Limb (tissue), 2 donors: ENCODE measurements at regions not wholly inside any gene's neighbourhood (a gene's known extent, or its start where the extent isn't known, plus 50 kb on each side); places are given as distances from the start of the nearest gene placed in this dataset.

Source experiments
- DNase-seq, 2 donors: peaks; one replicate each; pipeline ENCODE4 v3.0.0-alpha.2; 2016; ENCODE audit errors: extremely low spot score in 2 of 2

DNA sequence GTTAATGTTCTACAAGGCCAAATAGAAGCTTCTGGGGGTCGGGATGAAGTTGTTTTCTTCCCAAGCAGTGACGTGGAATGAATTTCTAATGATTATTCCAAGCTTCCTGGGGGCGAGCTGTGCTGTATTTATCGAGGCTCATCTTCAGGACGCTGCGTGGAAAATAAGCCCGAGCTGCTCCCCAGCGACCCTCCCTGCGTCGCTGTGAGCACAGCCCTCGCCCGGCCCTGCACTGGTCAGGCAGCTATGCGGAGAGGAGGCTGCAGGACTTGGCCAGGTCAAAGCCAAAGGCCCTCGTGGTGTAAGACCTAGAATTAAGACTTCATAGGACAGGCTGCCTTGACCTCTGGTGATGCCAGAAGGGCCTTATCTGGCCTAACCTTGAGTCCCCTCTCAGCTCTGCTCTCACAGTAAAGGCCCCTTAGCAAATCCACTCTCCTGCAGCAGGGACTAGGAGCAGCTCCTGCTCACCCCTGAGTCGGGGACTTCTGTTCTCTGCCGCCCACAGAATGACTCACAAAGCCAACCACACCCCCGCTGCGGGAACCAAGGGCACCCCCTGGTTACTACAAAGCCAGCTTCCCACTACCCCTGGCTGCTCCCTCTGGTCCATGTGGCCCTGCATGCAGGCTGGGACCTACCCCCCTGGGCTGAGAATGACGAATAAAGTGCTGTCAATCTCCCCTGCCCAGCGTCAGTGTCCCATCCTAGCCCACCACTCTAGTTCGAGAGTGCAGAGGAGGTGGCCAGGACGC, 501.6 kb downstream of the TCERG1L start:
- DNase-seq: peak in 1 of 2 donors; percentile 19

DNA sequence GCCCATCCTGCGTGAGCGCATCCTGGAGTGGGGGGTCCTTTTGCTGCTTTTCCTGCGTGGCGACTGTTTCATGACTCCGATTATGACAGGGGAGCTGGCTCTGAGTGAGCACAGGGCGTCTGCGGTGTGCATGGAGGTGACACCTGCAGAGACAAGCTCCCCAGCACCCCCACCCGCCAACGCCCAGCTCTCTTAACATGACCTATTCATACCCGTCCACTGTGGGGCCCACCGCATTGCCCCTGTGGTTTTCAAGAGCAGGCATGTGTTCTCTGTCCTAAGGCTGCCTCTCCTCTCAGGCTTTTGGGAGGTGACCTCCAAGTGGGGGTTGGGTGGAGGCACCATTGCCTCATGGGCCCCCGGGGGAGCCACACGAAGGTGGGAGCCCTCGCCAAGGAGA, 500.7 kb downstream of the TCERG1L start:
- peak in 1 of 2 donors; percentile 11 for DNase-seq

DNA sequence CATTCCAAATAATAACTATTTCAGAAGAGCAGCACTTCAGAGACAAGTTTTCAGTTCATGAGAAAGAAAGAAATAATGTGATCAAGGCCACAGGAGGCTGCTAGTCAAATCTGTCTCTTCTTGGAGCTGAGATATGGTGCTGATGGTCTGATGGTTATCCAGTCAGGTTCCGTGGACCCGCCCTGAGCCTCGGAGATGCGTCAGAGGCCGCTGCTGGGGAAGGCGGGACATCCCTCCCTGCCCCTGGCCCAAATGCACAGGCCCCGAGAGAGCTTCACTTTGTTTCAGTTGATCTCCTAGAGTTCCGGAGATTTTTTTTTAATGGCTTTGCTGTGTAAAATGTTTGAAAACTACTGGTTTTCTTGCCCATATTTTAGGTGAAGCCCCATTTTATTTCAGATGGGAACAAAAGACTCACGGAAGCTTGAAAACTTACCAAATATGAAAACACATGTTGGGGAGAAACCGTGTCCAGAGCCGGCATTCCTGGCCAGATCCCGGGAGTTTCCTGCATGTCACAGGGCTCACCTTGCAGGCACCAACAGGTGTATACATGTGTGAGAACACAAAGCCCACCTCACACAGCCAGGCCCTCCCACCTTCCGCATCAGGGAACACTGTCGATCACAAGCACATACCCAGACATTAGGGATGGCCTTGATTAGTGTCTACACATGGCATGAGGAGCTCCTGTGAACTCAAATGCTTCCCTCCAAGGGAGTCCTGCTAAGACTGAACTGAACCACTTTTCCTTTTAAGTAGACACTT, 499.0 kb downstream of the TCERG1L start:
- no peak for DNase-seq

DNA sequence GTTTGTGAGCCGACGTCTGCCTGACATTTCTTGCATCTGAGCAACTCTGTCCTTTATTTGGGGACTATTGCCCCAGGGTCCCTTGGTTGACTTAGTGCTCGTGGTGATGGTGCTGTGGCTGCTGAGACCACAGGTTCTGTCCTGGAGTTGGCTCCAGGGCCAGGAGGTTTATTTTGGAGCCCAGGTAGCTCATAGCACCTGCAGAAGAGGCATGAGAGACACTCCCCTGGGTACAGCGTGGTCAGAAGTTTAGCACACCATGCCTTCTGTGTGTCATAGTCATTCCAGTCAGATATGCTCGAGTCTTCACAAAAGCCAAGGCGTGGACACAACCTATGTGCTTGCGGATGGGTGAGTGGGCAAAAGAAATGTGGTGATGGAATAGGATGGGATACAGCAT, 496.9 kb downstream of the TCERG1L start:
- DNase-seq: no peak

DNA sequence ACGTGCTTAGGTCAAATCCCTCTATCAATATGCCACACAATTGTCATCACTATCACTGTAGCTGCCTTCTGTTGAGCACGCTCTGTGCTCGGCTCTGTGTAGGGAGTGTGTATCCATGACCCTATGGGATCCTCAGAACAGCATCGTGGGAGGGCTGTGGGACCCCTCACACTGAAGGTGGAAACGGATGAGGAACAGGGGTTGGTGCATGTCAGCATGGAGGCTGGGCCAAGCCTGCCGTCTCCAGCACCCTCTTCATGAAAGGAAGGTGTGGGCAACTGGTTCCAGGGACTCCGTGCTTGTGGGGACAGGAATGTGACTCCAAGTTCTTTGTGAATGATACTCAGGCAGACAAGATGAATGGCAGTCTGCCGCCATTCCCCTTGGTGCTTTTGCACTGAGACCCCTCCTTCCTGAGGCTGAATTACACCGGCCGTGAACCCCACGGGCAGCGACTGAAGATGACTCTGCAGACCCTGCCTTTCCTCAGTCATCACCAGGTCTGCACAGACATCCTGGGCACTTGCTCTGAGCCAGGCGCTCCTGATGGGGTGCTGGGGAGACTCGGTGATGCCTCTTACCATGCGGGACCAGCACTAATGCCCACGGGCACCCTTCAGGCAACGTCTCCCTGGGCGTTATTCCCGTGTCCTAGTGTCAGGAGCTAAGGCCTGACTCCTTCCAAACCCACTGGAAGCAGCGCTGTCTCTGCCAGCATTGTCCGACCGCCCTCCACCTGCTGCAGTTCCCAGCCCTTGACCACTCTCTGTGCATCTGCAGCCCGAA, 495.2 kb downstream of the TCERG1L start:
- DNase-seq: no peak

DNA sequence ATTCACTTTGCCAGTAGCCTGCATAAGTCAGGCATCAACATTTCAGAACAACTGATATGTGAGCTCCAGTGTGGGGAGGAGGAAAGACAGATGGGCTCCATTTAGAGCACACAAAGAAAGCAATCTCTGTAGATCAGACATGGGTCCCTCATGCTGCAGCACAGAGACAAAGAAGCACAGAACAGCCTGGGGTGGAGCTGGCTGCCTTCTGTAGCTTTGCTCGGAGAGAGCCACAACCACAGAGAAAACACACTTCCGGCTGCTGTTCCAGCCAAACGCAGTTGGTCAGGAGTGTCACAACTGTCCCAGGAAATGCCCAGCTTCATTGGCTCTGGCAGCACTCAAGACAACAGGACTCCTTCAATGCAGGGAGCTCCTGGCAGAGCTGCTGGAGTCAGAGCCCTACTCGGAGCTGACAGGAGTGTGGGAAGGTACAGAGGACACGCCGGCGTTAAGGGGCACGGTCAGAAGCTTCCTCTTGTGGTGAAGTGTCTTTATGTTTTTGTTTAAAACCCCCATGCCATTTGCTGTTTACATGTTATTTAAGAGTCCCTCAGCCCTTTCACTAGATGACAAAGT, 494.4 kb downstream of the TCERG1L start:
- DNase-seq: no peak

DNA sequence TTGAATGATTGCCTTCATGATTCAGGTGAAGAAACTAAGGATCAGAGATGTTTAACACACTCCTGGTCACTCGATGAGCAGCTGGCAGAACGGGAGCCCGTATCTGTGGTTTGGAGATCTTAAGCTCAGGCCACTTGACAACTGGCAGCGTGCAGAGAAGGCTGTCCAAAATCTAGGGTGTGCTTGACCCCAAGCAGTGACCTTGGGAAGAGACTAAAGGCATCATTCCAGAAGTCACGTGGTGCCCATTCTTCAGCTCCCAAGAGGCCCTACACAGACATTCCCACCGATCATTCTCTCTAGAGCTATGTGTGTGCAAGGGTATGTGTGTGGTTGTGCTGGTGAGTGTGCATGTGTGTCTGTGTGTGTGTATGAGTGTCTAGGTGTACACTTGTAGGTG, 493.8 kb downstream of the TCERG1L start:
- no peak for DNase-seq

DNA sequence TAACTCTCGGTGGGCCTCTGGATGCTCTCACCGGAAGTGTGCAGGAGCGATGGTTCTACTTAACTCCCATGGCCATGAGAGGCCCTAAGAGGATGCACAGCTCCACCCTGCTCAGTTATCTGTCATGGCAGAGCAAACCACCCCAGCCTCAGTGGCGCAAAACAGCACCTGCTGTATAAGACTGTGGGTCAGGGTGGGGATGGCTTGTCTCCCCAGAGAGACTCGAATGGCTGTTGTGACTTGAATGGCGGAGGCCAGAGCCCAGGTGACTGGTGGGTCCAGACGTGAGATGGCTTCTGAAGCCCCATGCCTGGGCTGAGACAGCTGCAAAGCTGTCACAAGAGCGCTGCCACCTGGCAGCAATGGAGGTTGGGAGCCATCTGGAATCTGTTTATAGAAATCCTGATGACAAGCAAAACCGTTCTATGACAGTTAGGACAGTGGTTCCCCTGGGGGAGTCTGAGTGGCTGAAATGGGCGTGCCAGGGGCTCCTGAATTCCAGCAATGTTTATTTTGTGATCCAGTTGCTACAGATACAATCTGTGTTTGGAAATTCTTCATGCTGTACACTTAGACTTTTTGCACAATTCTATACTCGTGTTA, 490.5 kb downstream of the TCERG1L start:
- DNase-seq: no peak

DNA sequence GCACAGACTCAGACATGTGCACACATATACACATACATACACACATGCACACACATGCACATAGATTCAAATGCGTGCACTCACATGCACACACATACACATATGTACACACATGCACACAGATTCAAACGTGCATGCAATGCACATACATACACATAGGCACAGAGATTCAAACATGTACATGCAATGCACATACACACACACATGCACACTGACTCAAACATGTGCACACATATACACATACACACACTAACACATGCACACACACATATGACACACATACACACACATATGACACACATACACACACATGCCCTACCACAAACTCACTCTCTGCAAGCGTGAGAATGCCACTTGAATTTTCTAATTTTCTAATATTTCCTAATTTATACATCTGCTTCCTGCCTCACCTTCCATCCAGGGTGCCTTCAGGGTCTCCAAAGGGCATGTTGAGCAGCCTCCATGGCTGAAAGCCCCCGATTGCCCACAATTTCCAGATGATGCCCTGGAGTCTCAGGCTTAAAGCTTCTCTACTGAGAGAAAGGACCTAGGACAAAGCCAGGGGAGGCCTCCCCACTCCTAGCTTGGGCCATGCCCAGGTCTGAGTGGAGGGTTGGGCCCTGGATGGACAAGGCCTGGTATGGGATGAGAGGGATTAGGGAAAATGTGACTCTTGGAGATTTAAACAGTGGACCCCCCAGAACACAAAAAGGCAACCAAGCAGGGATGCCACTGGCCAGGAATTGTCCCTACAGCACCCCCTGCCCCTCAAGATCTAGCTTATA, 487.1 kb downstream of the TCERG1L start:
- DNase-seq: no peak

DNA sequence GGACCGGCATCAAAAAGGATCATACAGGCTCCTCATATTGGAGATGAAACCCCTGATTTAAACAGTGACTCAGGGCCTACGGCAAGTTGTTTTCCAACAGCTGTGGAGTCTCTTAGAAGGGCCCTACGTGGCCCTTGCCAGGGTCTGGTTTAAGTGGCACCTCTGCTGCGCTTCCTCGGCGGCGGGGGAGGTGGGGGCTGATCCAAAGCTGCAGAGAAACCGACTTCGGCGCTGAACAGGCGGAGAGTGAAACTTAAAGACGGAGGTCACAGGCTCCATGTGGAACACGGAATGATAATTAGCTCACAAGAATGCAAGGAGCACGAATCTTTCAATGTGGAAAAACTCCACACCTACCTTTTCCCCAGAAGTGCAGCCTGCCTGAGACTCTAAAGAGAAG, 477.9 kb downstream of the TCERG1L start:
- DNase-seq: no peak

DNA sequence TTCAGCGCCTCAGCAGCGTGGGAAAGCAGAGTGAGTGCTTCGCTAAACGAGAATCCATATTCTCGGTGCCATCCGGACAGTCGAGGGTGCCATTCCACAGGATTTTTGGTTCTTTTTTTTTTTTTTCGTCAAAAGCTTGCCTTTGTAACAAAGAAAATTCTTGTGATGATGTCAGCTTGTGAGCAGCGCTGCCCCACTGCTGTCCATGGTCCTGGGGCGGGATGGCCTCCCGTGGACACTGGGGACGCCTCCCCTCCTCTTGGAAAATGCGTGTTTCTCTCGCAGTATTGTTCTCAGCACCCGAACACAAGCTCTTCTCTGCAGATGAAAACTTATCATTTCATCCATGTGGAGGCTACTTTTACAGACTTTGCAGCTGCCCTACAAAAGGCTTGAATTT, 477.4 kb downstream of the TCERG1L start:
- no peak for DNase-seq

DNA sequence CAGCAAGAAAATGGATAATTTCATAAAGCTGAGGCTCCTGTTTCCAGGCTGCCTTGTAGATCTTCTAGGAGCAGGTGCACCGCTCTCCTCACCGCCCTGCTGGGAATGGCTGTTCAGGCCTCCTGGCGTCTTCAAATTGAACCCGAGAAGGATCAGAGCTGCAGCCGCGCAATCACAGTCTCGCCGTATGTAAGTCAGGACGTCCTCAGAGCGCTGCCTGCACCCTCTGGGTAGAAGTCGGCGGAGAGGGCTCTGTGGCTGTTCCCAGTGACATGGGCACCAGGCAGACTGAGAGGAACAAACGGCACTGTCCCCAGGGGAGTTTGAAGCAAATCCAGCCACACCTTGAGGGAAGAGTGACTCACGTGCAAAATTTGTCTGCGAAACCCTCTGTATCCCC, 476.9 kb downstream of the TCERG1L start:
- no peak for DNase-seq

DNA sequence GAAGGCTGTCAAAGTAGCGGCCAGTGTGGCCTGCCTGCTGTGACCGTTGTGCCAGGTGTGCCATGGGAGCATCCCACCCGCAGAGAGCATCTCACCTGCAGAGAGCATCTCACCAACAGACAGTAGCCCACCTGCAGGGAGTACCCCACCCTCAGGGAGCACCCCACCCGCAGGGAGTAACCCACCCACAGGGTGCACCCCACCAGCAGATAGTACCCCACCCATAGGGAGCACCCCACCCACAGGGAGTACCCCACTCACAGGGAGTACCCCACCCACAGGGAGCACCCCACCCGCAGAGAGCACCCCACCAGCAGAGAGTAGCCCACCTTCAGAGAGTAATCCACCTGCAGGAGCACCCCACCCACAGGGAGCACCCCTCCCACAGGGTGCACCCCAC, 476.5 kb downstream of the TCERG1L start:
- DNase-seq: no peak

DNA sequence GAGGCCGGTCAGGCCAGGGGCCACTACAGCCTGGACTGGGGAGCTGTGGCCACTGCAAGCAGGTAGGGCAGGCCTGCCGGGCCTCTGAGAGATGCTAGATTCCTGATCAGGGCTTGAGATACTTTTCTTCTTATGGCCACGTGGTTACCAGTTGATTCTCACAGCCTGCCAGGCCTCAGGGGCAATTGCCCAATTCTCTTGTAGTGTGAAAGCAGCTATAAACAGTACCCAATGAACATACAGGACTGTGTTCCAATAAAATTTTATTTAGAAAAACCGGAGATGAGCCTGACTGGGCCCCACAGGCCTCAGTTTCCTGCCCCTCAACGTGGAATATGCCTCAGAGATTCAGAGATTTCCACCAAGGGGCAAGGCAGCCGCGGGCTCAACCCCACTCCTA, 475.2 kb downstream of the TCERG1L start:
- DNase-seq: no peak

DNA sequence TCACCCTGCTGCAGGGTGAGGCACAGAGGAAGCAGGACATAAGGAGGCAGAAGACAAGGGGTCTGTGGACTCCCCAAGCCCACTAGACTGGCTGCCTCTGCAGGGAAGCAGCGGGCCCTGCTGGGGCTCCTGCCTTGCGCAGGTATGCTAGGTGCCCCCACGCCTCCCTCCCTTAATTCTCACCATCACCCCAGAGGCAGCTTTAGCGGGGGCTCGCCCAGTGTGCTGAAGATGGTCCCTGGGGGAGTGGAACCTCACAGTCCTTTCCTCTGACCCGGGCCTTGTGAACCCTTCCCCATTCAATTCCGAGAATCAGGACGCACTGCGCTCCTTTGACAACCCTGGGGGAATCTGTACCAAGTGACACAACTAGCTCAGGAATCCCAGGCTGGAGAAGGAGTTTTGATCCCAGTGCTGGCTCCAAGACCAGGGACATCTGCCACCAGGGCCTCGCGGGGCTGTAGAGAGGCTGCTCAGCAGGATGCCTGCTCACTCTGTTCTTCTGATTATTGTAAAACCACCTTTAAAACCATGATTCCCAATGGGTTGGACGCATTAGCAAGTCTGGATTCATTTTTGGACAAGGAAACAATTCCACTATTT, 468.4 kb downstream of the TCERG1L start:
- no peak for DNase-seq

DNA sequence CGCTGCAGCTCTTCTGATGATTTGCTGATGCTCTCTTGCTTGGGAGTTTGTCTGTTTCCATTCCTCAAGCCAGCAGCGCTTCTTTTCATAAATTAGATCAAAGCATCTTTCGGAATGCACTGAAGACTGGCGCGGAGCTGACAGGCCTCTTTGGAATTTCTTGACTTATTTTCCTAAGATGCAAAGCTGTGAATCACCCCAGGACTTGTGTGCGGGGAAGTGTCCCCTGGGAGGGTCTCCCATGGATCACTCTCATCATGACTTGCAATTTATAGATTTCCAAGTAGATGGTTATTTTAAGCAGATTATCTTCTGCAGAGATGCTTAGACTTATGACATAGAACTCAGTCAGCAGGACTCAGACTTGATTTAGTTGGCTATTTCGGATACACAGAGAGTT, 467.2 kb downstream of the TCERG1L start:
- no peak for DNase-seq

DNA sequence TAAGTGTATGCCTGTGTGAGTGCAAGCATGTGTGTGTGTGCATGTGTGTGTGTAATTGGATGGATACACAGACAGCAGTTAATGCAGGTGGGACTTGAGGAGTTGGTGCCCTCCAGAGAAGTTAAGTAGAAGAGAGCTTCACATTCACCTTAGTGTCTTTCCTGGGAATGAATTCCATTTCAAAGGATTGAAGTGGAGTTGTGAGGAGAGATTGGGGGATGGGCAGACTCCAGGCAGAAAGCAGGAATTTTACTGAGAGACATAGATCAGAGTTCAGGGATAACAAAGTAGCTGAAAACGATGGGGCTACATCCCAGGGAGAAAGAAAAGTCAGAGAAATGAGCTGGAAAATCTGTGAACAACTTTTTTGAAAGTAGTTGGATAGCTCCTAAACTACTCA, 464.4 kb downstream of the TCERG1L start:
- DNase-seq: no peak

DNA sequence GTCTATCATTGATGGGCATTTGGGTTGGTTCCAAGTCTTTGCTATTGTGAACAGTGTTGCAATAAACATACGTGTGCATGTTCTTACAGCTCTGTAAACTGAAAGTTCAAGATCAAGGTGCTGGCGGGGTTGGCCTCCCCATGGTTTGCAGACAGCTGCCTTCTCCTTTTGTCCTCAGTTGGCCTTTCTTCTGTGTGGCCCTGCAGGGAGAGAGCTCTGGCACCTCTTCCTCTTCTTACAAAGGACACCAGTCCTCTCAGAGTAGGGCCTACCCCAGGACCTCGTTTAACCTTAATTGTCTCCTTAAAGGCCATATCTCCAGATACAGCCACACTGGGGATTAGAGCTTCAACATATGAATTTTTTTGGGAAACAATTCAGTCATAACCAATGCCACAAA, 462.7 kb downstream of the TCERG1L start:
- DNase-seq: no peak

DNA sequence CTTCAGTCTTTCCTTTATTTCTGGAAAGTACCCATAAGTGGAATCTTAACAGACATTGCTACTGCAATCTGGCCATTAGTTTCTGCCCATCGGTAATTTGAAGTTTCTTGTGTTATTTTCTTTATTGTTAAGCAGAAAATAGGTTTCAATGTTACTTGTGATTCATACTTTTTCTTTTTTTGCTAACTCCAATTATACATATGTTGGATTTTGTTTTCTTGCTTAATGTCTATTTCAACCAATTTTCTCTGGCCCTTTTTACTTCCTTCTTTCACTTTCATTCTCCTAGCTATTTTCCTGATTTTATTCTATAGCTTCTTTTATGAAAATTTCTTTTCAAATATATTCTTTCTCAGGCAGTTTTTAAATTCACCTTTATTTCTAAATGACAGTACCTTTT, 457.4 kb downstream of the TCERG1L start:
- DNase-seq: no peak

DNA sequence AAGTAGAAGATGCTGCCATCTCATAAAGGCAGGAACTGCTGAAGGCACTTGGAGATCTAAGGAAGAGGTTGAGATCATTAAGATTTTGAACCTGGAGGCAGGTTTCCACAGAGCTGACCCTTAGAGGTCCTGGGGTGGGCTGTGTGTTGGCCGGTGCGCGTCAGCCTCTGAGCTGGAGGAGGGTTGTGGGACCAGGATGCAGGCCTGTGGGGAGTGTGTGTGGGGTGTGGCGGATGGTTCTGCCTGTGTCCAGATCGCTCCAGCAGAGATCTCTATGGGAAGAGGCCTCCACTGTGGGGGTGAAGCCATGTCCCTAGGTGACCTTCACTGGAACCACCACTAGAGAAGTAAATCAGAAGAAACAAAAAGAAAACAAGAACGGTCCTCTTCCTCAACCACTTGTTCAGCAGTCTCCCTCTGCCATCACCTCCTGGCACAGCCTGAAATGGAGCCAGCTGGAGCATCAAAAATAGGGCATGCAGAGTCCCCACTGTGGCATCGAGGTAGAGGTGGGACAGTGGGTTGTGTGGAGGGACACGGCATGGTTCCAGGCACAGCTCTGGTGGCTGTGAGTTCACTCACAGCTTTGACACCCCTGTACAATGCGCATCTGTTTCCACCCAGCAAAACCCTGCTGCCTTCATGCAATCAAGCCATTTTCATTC, 453.8 kb downstream of the TCERG1L start:
- no peak for DNase-seq
